GM23248 (cell line): ENCODE measurements at regions not wholly inside any gene's neighbourhood (a gene's known extent, or its start where the extent isn't known, plus 50 kb on each side); places are given as distances from the start of the nearest gene placed in this dataset.
A peak's percentile ranks its signal among the peaks of the same experiment; 100 is the strongest.

Source experiments
- DNase-seq: peaks from one replicate; pipeline ENCODE4 v3.0.0-alpha.2; 2015
- H2AFZ ChIP-seq: fragments of 200-600 bp; sonication (generic); 2 replicates; pipeline ENCODE4 v1.6.1; 2016; ENCODE audit warnings: antibody characterized with exemption
- H3F3A ChIP-seq: fragments of 200-600 bp; sonication (generic); 2 replicates; pipeline ENCODE4 v1.6.1; 2016; ENCODE audit warnings: mild to moderate bottlenecking, antibody characterized with exemption, mixed run types; ENCODE audit not compliant: insufficient read depth
- H3K27ac ChIP-seq: fragments of 200-600 bp; sonication (generic); 2 replicates; pipeline ENCODE4 v1.5.1; 2016; ENCODE audit warnings: mild to moderate bottlenecking
- H3K27me3 ChIP-seq: fragments of 200-600 bp; sonication (generic); replicated peaks from 2 replicates; pipeline ENCODE4 v1.6.1; 2016; ENCODE audit warnings: mild to moderate bottlenecking; ENCODE audit not compliant: insufficient read depth
- H3K36me3 ChIP-seq: fragments of 200-600 bp; sonication (generic); 2 replicates; pipeline ENCODE4 v1.6.1; 2016; ENCODE audit warnings: low read depth, mild to moderate bottlenecking
- H3K4me1 ChIP-seq: fragments of 200-600 bp; sonication (generic); 2 replicates; pipeline ENCODE4 v1.6.1; 2016; ENCODE audit warnings: mild to moderate bottlenecking; ENCODE audit not compliant: insufficient read depth
- H3K4me2 ChIP-seq: fragments of 200-600 bp; sonication (generic); one replicate; pipeline ENCODE4 v1.6.1; 2016; ENCODE audit warnings: mild to moderate bottlenecking; ENCODE audit not compliant: unreplicated experiment
- H3K4me3 ChIP-seq: fragments of 200-600 bp; sonication (generic); 2 replicates; pipeline ENCODE4 v1.5.1; 2016; ENCODE audit warnings: mild to moderate bottlenecking
- H3K79me2 ChIP-seq: fragments of 200-600 bp; sonication (generic); 2 replicates; pipeline ENCODE4 v1.6.1; 2016; ENCODE audit warnings: mild to moderate bottlenecking; ENCODE audit not compliant: insufficient read depth
- H3K9ac ChIP-seq: fragments of 200-600 bp; sonication (generic); 2 replicates; pipeline ENCODE4 v1.6.1; 2016; ENCODE audit warnings: mild to moderate bottlenecking
- H3K9me2 ChIP-seq: fragments of 200-600 bp; sonication (generic); 2 replicates; pipeline ENCODE4 v1.6.1; 2016; ENCODE audit warnings: mixed run types, mild to moderate bottlenecking, moderate library complexity; ENCODE audit not compliant: insufficient read depth
- H3K9me3 ChIP-seq: fragments of 200-600 bp; sonication (generic); one replicate; pipeline ENCODE4 v1.6.1; 2017; ENCODE audit warnings: low read depth
- H4K20me1 ChIP-seq: fragments of 200-600 bp; sonication (generic); 2 replicates; pipeline ENCODE4 v1.6.0; 2016; ENCODE audit not compliant: insufficient read depth
- EZH2 ChIP-seq: fragments of 200-600 bp; sonication (generic); IDR thresholded peaks from 2 replicates; pipeline ENCODE4 v1.6.1; 2018; ENCODE audit warnings: antibody characterized with exemption, mild to moderate bottlenecking; ENCODE audit not compliant: insufficient read depth, poor library complexity, severe bottlenecking
- EZH2phosphoT487 ChIP-seq: fragments of 200-600 bp; sonication (generic); IDR thresholded peaks from 2 replicates; pipeline ENCODE4 v1.6.1; 2018; ENCODE audit warnings: antibody characterized with exemption, moderate library complexity, mild to moderate bottlenecking, low read depth; ENCODE audit not compliant: insufficient read depth
- WGBS, 2 experiments: methylation state at CpG; one replicate each; pipeline ENCODE4 v1.1.6; 2015 to 2017; ENCODE audit warnings: low lambda C conversion rate in 2 of 2, low coverage in 1 of 2; ENCODE audit errors: missing lambda C conversion rate in 2 of 2; 5-methylcytosine and 5-hydroxymethylcytosine counted together
- in situ Hi-C: fragments of 300-500 bp; cut with MboI; formaldehyde crosslinking; loops from 2 replicates; pipeline ENCODE4 v1.15.0; 2020

- Histone ChIP-seq H4K20me1 (no peaks in the 10 kb centered on the region), H3K9me2 (no peaks in the 10 kb centered on the region), H3F3A (no peaks in the 10 kb centered on the region), H3K9me3 (no peaks in the 10 kb centered on the region), H3K9ac (no peak overlapping the region), H3K4me1 (peaks cover 13% of the 10 kb centered on the region), H3K4me3 (no peak overlapping the region), H3K36me3 (no peaks in the 10 kb centered on the region), H3K27ac (no peak overlapping the region), H3K27me3 (no peaks in the 10 kb centered on the region), H3K79me2 (no peaks in the 10 kb centered on the region), H3K4me2 (peak overlapping the region; percentile 22), H2AFZ (no peak overlapping the region)
- in situ Hi-C loops, result no loop called here
- TF ChIP-seq EZH2phosphoT487, result no peak
- TF ChIP-seq EZH2, result no peak
- 89 to 93% methylated on average over 8 of the region's 8 CpGs for WGBS, 2 experiments
- DNase-seq, result peak; percentile 74
Measured at GRCh38 chr20:11195899-11196558, 522.2 kb upstream of the JAG1 start.

DNA sequence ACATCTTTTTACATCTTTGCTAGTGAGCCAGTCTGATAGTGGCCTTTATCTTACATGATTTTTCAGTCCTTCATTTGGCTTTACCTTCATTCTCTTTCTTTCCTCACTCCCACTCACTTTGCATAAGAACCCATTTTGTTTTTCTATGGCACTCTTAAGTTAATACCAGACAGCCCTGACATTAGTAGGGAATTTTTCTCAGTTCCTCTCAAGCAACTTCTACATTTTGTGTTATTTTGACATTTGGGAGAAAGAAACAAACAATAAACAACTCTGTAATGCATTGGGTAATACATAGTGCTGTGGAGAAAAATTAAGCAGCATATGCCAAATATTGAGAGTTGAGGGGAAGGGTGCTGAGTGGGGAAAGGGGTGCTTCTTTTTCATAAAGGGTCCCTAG lies 524.1 kb upstream of the JAG1 start:
- Histone ChIP-seq H3K9me2 (no peaks in the 10 kb centered on the region), H3F3A (no peaks in the 10 kb centered on the region), H3K27ac (no peak overlapping the region), H3K79me2 (no peaks in the 10 kb centered on the region), H3K36me3 (no peaks in the 10 kb centered on the region), H2AFZ (no peak overlapping the region), H3K9ac (no peak overlapping the region), H3K27me3 (no peaks in the 10 kb centered on the region), H3K4me3 (no peak overlapping the region), H3K4me1 (peaks cover 13% of the 10 kb centered on the region), H3K4me2 (no peak overlapping the region), H4K20me1 (no peaks in the 10 kb centered on the region), H3K9me3 (no peaks in the 10 kb centered on the region)
- DNase-seq, result no peak
- no peak for TF ChIP-seq EZH2phosphoT487
- TF ChIP-seq EZH2, result no peak
- in situ Hi-C loops, result no loop called here

- H3K27ac ChIP-seq, result no peak overlapping the region
- no peaks in the 10 kb centered on the region for H3K36me3 ChIP-seq
- no peaks in the 10 kb centered on the region for H3K9me2 ChIP-seq
- in situ Hi-C loops, result loop anchor here (10.0 kb wide), 1 partner anchor 526 kb away; the partner anchor contains the start of gene JAG1
- H2AFZ ChIP-seq, result no peak overlapping the region
- H3K79me2 ChIP-seq, result no peaks in the 10 kb centered on the region
- H3K4me3 ChIP-seq, result no peak overlapping the region
- no peaks in the 10 kb centered on the region for H3F3A ChIP-seq
- H3K4me1 ChIP-seq, result peaks cover 13% of the 10 kb centered on the region
- H3K27me3 ChIP-seq, result no peaks in the 10 kb centered on the region
- TF ChIP-seq EZH2phosphoT487 (no peak), EZH2 (no peak)
- H4K20me1 ChIP-seq, result no peaks in the 10 kb centered on the region
- no peak for DNase-seq
- no peak overlapping the region for H3K4me2 ChIP-seq
- H3K9ac ChIP-seq, result no peak overlapping the region
- H3K9me3 ChIP-seq, result no peaks in the 10 kb centered on the region
Measured at GRCh38 chr20:11200423-11200822, 526.6 kb upstream of the JAG1 start.

GRCh38 chr20:11204926-11205768 lies 531.3 kb upstream of the JAG1 start:
- peak; percentile 75 for DNase-seq
- H2AFZ ChIP-seq, result no peak overlapping the region
- in situ Hi-C loops, result loop anchor here (10.0 kb wide), 1 partner anchor 530 kb away; the partner anchor contains the start of gene JAG1

More at GRCh38 chr20:11204926-11205768, 531.3 kb upstream of the JAG1 start:
- TF ChIP-seq EZH2phosphoT487, result no peak
- no peak for TF ChIP-seq EZH2
- no peaks in the 10 kb centered on the region for H3K27me3 ChIP-seq
- no peak overlapping the region for H3K27ac ChIP-seq
- H3K9ac ChIP-seq, result no peak overlapping the region
- H3K36me3 ChIP-seq, result no peaks in the 10 kb centered on the region
- no peaks in the 10 kb centered on the region for H3K9me3 ChIP-seq
- peaks cover 16% of the 10 kb centered on the region for H3K4me1 ChIP-seq
- H3K79me2 ChIP-seq, result no peaks in the 10 kb centered on the region
- H4K20me1 ChIP-seq, result no peaks in the 10 kb centered on the region
- H3K4me2 ChIP-seq, result no peak overlapping the region
- no peaks in the 10 kb centered on the region for H3K9me2 ChIP-seq
- H3K4me3 ChIP-seq, result no peak overlapping the region
- 46 to 47% methylated on average over 4 of the region's 4 CpGs for WGBS, 2 experiments
- peaks cover 20% of the 10 kb centered on the region for H3F3A ChIP-seq
